Vagina (tissue), 2 donors: ENCODE measurements at regions not wholly inside any gene's neighbourhood (a gene's known extent, or its start where the extent isn't known, plus 50 kb on each side); places are given as distances from the start of the nearest gene placed in this dataset.

ENCODE experiments used
- POLR2A ChIP-seq, 2 donors: fragments of 450-650 bp; IDR thresholded peaks; one replicate each; pipeline ENCODE4 v1.6.1; 2017; ENCODE audit warnings: antibody characterized with exemption in 2 of 2, mild to moderate bottlenecking in 2 of 2, moderate library complexity in 2 of 2
- POLR2AphosphoS5 ChIP-seq, 2 donors: sonication (generic); formaldehyde crosslinking; IDR thresholded peaks; one replicate each; pipeline ENCODE4 v1.9.0; 2017; ENCODE audit warnings: antibody characterized with exemption in 2 of 2, mild to moderate bottlenecking in 2 of 2, low read depth in 1 of 2; ENCODE audit not compliant: insufficient read depth in 1 of 2
- TF ChIP-seq, protein P1 (sequence below), 3 experiments: fragments of 450-650 bp in 2 of 3; fragments of 200-600 bp in 1 of 3; sonication (generic) in 1 of 3; IDR thresholded peaks; one replicate each; pipeline ENCODE4 v1.5.1; 2017 to 2019; ENCODE audit warnings: antibody characterized with exemption in 3 of 3, mild to moderate bottlenecking in 2 of 3, moderate library complexity in 2 of 3

- TF ChIP-seq, protein P1, sequence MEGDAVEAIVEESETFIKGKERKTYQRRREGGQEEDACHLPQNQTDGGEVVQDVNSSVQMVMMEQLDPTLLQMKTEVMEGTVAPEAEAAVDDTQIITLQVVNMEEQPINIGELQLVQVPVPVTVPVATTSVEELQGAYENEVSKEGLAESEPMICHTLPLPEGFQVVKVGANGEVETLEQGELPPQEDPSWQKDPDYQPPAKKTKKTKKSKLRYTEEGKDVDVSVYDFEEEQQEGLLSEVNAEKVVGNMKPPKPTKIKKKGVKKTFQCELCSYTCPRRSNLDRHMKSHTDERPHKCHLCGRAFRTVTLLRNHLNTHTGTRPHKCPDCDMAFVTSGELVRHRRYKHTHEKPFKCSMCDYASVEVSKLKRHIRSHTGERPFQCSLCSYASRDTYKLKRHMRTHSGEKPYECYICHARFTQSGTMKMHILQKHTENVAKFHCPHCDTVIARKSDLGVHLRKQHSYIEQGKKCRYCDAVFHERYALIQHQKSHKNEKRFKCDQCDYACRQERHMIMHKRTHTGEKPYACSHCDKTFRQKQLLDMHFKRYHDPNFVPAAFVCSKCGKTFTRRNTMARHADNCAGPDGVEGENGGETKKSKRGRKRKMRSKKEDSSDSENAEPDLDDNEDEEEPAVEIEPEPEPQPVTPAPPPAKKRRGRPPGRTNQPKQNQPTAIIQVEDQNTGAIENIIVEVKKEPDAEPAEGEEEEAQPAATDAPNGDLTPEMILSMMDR (IDR thresholded peaks at IDR 0.05) = no peak
- no peak for TF ChIP-seq POLR2A (IDR thresholded peaks at IDR 0.05)
- TF ChIP-seq POLR2AphosphoS5 (IDR thresholded peaks at IDR 0.05; ENCODE audit: insufficient read depth in 1 of 2, low read depth in 1 of 2) = no peak
These were observed 977.4 kb downstream of the KCNJ18 start for GRCh38 chr17:22669721-22670120.
